HG03432 (cell line): ENCODE measurements at regions not wholly inside any gene's neighbourhood (a gene's known extent, or its start where the extent isn't known, plus 50 kb on each side); places are given as distances from the start of the nearest gene placed in this dataset.
A peak's percentile ranks its signal among the peaks of the same experiment; 100 is the strongest.

Experiments
- ATAC-seq: cut with Tn5 transposase; IDR thresholded peaks from one replicate; pipeline ENCODE4 v1.9.1; 2021; ENCODE audit warnings: mild to moderate bottlenecking, moderate library complexity; ENCODE audit not compliant: unreplicated experiment

DNA sequence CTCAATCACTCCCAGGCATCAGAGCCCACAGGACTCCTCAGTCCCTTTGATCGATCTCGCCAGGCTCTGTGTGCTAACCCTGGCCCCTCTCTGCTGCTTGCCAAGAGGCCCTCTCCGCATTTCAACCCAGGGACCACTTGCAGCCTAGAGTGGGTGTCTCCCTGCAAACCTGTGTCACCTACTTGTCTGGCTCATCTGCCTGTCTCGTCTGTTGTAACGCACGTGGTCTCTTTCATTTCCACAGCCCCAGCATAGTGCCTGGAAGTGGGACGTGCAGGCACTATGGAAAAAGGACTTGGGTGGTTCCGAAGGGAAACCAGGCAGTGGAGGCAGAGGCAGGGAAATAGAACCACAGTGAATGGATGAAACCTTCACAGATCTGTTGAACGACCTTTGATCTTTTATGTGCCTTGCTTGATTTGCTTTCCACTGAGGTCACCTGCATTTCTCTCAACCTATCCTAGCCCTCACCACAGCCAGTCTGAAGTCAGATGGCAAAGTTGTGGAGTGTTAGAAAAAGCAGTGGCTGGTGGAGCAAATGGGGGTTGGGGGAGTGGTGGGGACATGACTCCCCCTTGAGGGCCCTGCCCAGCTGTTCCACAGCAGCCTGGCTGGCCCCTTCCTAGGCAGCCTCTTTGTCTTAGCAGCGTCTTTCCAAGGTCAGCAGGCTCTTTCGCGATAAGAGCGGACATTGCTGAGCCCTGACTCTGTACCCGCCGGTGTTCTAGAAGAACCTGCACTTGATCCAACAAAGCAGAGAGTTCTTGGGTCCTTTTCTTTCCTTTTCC lies 55.8 kb upstream of the TAGAP start:
- no peak for ATAC-seq

DNA sequence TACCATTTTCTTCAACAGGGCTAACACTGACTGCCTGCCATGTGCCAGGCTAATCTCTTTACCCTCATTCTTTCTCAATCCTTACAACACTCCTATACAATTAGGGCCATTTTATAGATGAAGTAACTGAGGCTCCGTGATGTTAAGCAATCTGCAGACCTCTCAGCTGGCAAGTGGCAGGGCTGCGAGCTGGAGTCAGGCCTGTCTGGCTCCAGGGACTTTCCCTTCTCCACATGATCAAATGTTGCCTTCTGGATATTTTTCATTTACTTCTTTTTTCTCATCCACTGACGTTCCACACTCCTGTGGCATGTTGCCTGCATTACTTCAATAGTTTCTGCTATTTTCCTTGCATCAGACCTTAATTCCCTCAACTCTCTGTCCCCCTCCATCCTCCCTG lies 55.2 kb upstream of the TAGAP start:
- ATAC-seq = no peak

GRCh38 chr6:159099276-159099675 lies 54.5 kb upstream of the TAGAP start:
- ATAC-seq = no peak

- no peak for ATAC-seq
Observed at GRCh38 chr6:159098636-159099106, 53.9 kb upstream of the TAGAP start.

GRCh38 chr6:159097256-159097655 lies 52.5 kb upstream of the TAGAP start:
- ATAC-seq = no peak

- ATAC-seq = no peak
Observed at GRCh38 chr6:159095616-159096015, 50.8 kb upstream of the TAGAP start.

GRCh38 chr6:159094444-159095252 lies 49.9 kb upstream of the TAGAP start:
- peak; percentile 70 for ATAC-seq
